Endodermal cell (in vitro differentiated cells): ENCODE measurements at regions not wholly inside any gene's neighbourhood (a gene's known extent, or its start where the extent isn't known, plus 50 kb on each side); places are given as distances from the start of the nearest gene placed in this dataset.
A peak's percentile ranks its signal among the peaks of the same experiment; 100 is the strongest.

Experiments
- DNase-seq: peaks from one replicate; pipeline ENCODE4 v3.0.0-alpha.2; 2017
- H3K27ac ChIP-seq: 2 replicates; pipeline ENCODE4 v1.5.1; 2013; ENCODE audit warnings: mild to moderate bottlenecking, low read depth, low read length, moderate library complexity
- H3K27me3 ChIP-seq: 2 replicates; pipeline ENCODE4 v1.6.1; 2013; ENCODE audit warnings: mild to moderate bottlenecking, low read length, moderate library complexity; ENCODE audit not compliant: insufficient read depth, control insufficient read depth, poor library complexity, severe bottlenecking
- H3K36me3 ChIP-seq: 2 replicates; pipeline ENCODE4 v1.7.0; 2013; ENCODE audit warnings: mild to moderate bottlenecking, low read length, moderate library complexity; ENCODE audit not compliant: control insufficient read depth, insufficient read depth
- H3K4me1 ChIP-seq: one replicate; pipeline ENCODE4 v1.7.0; 2013; ENCODE audit warnings: low read length; ENCODE audit not compliant: control insufficient read depth, insufficient read depth
- H3K4me3 ChIP-seq: 2 replicates; pipeline ENCODE4 v1.5.1; 2013; ENCODE audit warnings: mild to moderate bottlenecking, low read length, moderate library complexity
- H3K9ac ChIP-seq: 2 replicates; pipeline ENCODE4 v1.6.1; 2013; ENCODE audit warnings: mild to moderate bottlenecking, low read length, moderate library complexity; ENCODE audit not compliant: poor library complexity, severe bottlenecking; ENCODE audit errors: extremely low read depth
- H3K9me3 ChIP-seq: 2 replicates; pipeline ENCODE4 v1.6.1; 2013; ENCODE audit warnings: mild to moderate bottlenecking, low read length, moderate library complexity; ENCODE audit not compliant: control insufficient read depth
- H3K27ac Mint-ChIP-seq: 2 replicates; pipeline ENCODE4 v1.8.0; 2020; ENCODE audit warnings: mixed read lengths
- H3K27me3 Mint-ChIP-seq: 2 replicates; pipeline ENCODE4 v1.8.0; 2021; ENCODE audit warnings: mild to moderate bottlenecking, mixed read lengths; ENCODE audit not compliant: insufficient read depth
- H3K36me3 Mint-ChIP-seq: 2 replicates; pipeline ENCODE4 v1.8.0; 2020; ENCODE audit warnings: low read depth, mixed read lengths
- H3K4me1 Mint-ChIP-seq: 2 replicates; pipeline ENCODE4 v1.8.0; 2020; ENCODE audit warnings: mixed read lengths
- H3K4me3 Mint-ChIP-seq: 2 replicates; pipeline ENCODE4 v1.8.0; 2020; ENCODE audit warnings: mild to moderate bottlenecking, moderate library complexity, mixed read lengths
- H3K9me3 Mint-ChIP-seq: 2 replicates; pipeline ENCODE4 v1.8.0; 2020; ENCODE audit warnings: mild to moderate bottlenecking, mixed read lengths
- whole genome bisulfite sequencing, 2 experiments: methylation state at CpG; one replicate each; pipeline versions ENCODE4 v1.1.5 to v1.1.7; 2013; ENCODE audit warnings: missing lambda C conversion rate in 2 of 2, mixed read lengths in 1 of 2; ENCODE audit not compliant: insufficient coverage in 1 of 2, insufficient read length in 1 of 2; 5-methylcytosine and 5-hydroxymethylcytosine counted together
- TF ChIP-seq, protein P1 (sequence below): fragments of 200-600 bp; sonication (generic); conservative IDR thresholded peaks from 2 replicates; pipeline ENCODE4 v1.5.0; 2021; ENCODE audit warnings: antibody characterized with exemption, mild to moderate bottlenecking

DNA sequence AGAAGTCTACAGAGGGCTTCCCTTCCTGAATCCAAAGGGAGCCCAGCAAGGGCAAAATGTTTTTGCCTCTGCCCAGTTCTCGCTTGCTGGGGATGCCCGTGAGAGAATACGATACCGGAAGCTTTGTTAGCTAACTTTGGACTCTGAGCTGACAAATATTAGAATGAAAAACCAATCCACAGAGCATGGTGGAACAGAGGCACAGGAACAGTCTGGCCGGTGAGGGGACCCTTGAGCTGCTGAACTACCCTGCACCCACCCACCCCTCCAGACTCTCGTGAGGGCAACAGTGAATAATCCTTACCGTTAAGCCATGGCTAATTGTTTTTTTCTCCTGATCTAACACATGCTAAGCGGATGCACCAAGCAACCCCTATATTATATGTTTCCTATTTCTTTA lies 76.3 kb upstream of the AKT3 start:
- H3K27me3 Mint-ChIP-seq: peaks cover 12% of the 10 kb centered on the region
- Histone ChIP-seq H3K27ac (no peak overlapping the region), H3K9ac (peak overlapping the region; percentile 30), H3K4me1 (peaks cover 3% of the 10 kb centered on the region), H3K4me3 (no peak overlapping the region), H3K9me3 (no peaks in the 10 kb centered on the region), H3K27me3 (no peaks in the 10 kb centered on the region), H3K36me3 (no peaks in the 10 kb centered on the region)
- H3K9me3 Mint-ChIP-seq: no peaks in the 10 kb centered on the region
- DNase-seq: no peak
- 90 to 93% methylated on average over 5 to 7 of the region's 8 CpGs for WGBS, 2 experiments
- TF ChIP-seq, protein P1, sequence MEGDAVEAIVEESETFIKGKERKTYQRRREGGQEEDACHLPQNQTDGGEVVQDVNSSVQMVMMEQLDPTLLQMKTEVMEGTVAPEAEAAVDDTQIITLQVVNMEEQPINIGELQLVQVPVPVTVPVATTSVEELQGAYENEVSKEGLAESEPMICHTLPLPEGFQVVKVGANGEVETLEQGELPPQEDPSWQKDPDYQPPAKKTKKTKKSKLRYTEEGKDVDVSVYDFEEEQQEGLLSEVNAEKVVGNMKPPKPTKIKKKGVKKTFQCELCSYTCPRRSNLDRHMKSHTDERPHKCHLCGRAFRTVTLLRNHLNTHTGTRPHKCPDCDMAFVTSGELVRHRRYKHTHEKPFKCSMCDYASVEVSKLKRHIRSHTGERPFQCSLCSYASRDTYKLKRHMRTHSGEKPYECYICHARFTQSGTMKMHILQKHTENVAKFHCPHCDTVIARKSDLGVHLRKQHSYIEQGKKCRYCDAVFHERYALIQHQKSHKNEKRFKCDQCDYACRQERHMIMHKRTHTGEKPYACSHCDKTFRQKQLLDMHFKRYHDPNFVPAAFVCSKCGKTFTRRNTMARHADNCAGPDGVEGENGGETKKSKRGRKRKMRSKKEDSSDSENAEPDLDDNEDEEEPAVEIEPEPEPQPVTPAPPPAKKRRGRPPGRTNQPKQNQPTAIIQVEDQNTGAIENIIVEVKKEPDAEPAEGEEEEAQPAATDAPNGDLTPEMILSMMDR: no peak
- H3K4me3 Mint-ChIP-seq: no peak overlapping the region
- no peaks in the 10 kb centered on the region for H3K36me3 Mint-ChIP-seq
- peaks cover 31% of the 10 kb centered on the region for H3K4me1 Mint-ChIP-seq
- H3K27ac Mint-ChIP-seq: no peak overlapping the region

DNA sequence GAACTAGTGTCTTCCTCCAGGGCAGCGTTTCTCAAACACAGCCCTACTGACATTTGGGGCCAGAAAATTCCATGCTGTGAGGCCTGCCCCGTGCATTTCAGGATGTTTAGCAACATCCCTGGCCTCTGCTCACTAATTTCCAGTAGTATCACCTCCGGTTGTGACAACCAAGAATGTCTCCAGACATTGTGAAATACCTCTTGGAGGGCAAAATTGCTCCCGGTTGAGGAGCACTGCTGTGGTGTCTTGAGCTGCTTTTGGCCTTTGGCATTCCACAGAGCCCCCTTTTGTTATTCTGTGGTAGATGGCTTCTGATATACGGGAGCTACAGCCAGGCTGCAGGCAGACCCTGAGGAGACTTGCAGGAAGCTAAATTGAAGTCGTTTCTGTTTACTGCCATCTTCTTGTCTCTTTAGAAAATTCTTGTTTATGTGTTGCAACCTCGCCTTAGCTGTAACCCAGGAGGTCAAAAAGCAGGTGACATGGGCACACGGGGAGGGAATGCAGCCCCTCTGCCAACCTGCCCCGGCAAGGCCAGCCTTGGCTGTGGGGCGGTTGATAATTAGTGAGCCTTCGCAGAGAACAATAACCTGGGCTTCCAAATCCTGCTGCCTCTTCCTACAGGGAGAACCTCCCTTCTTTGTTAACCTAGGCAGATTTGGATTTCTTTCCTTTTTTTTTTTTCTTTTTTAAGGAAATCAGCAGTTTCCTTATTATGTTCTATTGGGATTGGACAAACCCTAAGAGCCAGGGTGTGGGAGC lies 74.7 kb upstream of the AKT3 start:
- DNase-seq: peak; percentile 71
- TF ChIP-seq, protein P1: no peak
- peak overlapping the region; percentile 27 for H3K27ac ChIP-seq

DNA sequence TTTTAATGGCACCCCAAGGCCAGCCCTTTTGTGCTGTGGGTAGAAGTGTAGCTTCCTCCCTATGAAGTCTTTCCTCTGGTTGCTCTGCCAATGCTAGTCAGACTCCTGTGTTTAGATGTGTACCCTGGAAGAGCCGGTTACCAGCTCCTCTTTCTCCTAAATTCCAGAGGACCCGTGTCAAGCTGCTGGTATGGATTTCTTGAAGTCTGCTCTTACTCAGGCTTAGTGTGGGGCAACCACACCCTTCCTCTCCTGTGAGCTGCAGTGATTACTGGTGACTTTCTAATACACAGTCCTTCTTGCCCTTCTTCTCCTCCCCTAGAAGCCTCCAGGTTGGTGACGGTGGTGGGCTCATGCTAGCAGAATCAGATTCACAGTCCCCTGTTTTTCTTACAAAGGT lies 74.1 kb upstream of the AKT3 start:
- peaks cover 2% of the 10 kb centered on the region for H3K27me3 ChIP-seq
- no peak overlapping the region for H3K27ac ChIP-seq
- H3K9ac ChIP-seq: no peak overlapping the region
- Mint-ChIP-seq H3K4me1 (peaks cover 24% of the 10 kb centered on the region), H3K36me3 (no peaks in the 10 kb centered on the region), H3K9me3 (no peaks in the 10 kb centered on the region), H3K27ac (no peak overlapping the region), H3K4me3 (no peak overlapping the region), H3K27me3 (peaks cover 18% of the 10 kb centered on the region)
- TF ChIP-seq, protein P1: no peak
- no peak overlapping the region for H3K4me3 ChIP-seq
- H3K9me3 ChIP-seq: no peaks in the 10 kb centered on the region
- H3K4me1 ChIP-seq: peaks cover 3% of the 10 kb centered on the region
- no peak for DNase-seq
- H3K36me3 ChIP-seq: no peaks in the 10 kb centered on the region
- 90 to 92% methylated on average over 2 to 3 of the region's 3 CpGs for WGBS, 2 experiments

More for the DNA sequence above, 74.7 kb upstream of the AKT3 start:
- H3K4me1 Mint-ChIP-seq: peaks cover 24% of the 10 kb centered on the region
- WGBS, 2 experiments: 57 to 66% methylated on average over 10 to 11 of the region's 11 CpGs
- H3K27ac Mint-ChIP-seq: peak overlapping the region; percentile 64
- no peak overlapping the region for H3K4me3 Mint-ChIP-seq
- Histone ChIP-seq H3K4me3 (no peak overlapping the region), H3K9me3 (no peaks in the 10 kb centered on the region), H3K9ac (no peak overlapping the region), H3K36me3 (no peaks in the 10 kb centered on the region), H3K4me1 (peaks cover 3% of the 10 kb centered on the region), H3K27me3 (no peaks in the 10 kb centered on the region)
- no peaks in the 10 kb centered on the region for H3K9me3 Mint-ChIP-seq
- H3K27me3 Mint-ChIP-seq: peaks cover 13% of the 10 kb centered on the region
- H3K36me3 Mint-ChIP-seq: no peaks in the 10 kb centered on the region
